Upper lobe of left lung (tissue), 4 donors: ENCODE measurements at regions not wholly inside any gene's neighbourhood (a gene's known extent, or its start where the extent isn't known, plus 50 kb on each side); places are given as distances from the start of the nearest gene placed in this dataset.

Experiments used
- POLR2A ChIP-seq, 4 donors: fragments of 450-650 bp; IDR thresholded peaks; one replicate each; pipeline ENCODE4 v1.5.1; 2016 to 2017; ENCODE audit warnings: antibody characterized with exemption in 4 of 4, mild to moderate bottlenecking in 2 of 4
- TF ChIP-seq, protein P1 (sequence below), 6 experiments: fragments of 450-650 bp in 4 of 6; fragments of 200-600 bp in 2 of 6; sonication (generic) in 2 of 6; IDR thresholded peaks; one replicate each; pipeline ENCODE4 v1.5.1; 2016 to 2019; ENCODE audit warnings: antibody characterized with exemption in 6 of 6

DNA sequence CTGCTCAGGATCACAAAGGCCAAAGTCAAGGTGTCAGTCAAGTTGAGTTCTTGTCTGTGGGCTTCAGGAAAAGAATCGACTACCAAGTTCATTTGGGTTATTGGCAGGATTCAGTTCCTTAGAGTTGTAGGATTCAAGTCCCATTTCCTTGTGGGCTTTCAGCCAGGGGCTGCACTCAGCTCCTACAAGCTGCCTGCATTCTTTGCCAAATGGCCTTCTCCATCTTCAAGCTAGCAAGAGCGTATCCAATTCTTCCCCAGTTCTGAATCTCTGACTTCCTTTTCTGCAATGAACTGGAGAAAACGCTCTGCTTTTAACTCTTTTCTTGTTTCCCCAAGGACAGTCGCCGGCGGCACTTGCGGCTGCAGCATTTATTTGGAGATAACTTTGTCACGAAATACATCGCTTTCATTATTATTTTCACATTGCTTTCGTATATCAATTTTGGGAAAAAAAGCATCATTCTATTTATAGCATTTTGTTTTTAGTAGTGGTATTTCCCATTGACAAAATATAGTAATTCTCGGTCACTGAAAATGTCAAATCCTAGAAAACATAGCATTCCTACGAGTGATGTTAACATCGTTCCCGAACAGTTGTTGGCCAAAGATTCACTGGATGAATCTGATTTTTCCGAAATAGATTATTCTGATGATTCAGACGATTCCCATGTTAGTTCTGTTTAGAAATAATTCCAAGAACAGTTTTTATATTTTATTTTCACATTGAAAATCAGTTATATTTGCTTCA is 59.6 kb upstream of the SERPINE2 start:
- TF ChIP-seq, protein P1, sequence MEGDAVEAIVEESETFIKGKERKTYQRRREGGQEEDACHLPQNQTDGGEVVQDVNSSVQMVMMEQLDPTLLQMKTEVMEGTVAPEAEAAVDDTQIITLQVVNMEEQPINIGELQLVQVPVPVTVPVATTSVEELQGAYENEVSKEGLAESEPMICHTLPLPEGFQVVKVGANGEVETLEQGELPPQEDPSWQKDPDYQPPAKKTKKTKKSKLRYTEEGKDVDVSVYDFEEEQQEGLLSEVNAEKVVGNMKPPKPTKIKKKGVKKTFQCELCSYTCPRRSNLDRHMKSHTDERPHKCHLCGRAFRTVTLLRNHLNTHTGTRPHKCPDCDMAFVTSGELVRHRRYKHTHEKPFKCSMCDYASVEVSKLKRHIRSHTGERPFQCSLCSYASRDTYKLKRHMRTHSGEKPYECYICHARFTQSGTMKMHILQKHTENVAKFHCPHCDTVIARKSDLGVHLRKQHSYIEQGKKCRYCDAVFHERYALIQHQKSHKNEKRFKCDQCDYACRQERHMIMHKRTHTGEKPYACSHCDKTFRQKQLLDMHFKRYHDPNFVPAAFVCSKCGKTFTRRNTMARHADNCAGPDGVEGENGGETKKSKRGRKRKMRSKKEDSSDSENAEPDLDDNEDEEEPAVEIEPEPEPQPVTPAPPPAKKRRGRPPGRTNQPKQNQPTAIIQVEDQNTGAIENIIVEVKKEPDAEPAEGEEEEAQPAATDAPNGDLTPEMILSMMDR (IDR thresholded peaks at IDR 0.05) = no peak
- no peak for TF ChIP-seq POLR2A (IDR thresholded peaks at IDR 0.05)
